Loucy (cell line): ENCODE measurements at regions not wholly inside any gene's neighbourhood (a gene's known extent, or its start where the extent isn't known, plus 50 kb on each side); places are given as distances from the start of the nearest gene placed in this dataset.

ENCODE experiments used
- H2AFZ ChIP-seq: fragments of 200-600 bp; sonication (generic); 2 replicates; pipeline ENCODE4 v1.6.0; 2016; ENCODE audit warnings: antibody characterized with exemption, mild to moderate bottlenecking, low read length, moderate library complexity
- H3F3A ChIP-seq: fragments of 200-600 bp; 2 replicates; pipeline ENCODE4 v1.6.0; 2016; ENCODE audit warnings: antibody characterized with exemption, low read depth, mild to moderate bottlenecking
- H3K27me3 ChIP-seq: fragments of 200-600 bp; sonication (generic); 2 replicates; pipeline ENCODE4 v1.6.1; 2014; ENCODE audit warnings: low read length, mild to moderate bottlenecking; ENCODE audit not compliant: insufficient read depth, poor library complexity, severe bottlenecking
- H3K36me3 ChIP-seq: fragments of 200-600 bp; sonication (generic); 2 replicates; pipeline ENCODE4 v1.6.1; 2016; ENCODE audit warnings: low read length; ENCODE audit not compliant: insufficient read depth
- H3K4me1 ChIP-seq: fragments of 200-600 bp; sonication (generic); 2 replicates; pipeline ENCODE4 v1.5.1; 2014; ENCODE audit warnings: low read length, mild to moderate bottlenecking; ENCODE audit not compliant: insufficient read depth, poor library complexity, severe bottlenecking
- H3K4me2 ChIP-seq: fragments of 200-600 bp; sonication (generic); 2 replicates; pipeline ENCODE4 v1.6.0; 2014; ENCODE audit warnings: antibody characterized with exemption, low read length, low read depth, mild to moderate bottlenecking; ENCODE audit not compliant: poor library complexity, severe bottlenecking
- H3K4me3 ChIP-seq: fragments of 200-600 bp; sonication (generic); 2 replicates; pipeline ENCODE4 v1.5.1; 2014; ENCODE audit warnings: low read length, mild to moderate bottlenecking, mixed read lengths; ENCODE audit not compliant: poor library complexity, severe bottlenecking
- H3K79me2 ChIP-seq: fragments of 200-600 bp; sonication (generic); 2 replicates; pipeline ENCODE4 v1.6.1; 2014; ENCODE audit warnings: low read length; ENCODE audit not compliant: insufficient read depth
- H3K9ac ChIP-seq: fragments of 200-600 bp; sonication (generic); 2 replicates; pipeline ENCODE4 v1.6.0; 2014; ENCODE audit warnings: mild to moderate bottlenecking, low read depth, low read length, moderate library complexity; ENCODE audit not compliant: poor library complexity, severe bottlenecking
- H3K9me2 ChIP-seq: fragments of 200-600 bp; sonication (generic); replicated peaks from 2 replicates; pipeline ENCODE4 v1.6.1; 2016; ENCODE audit warnings: low read depth, low read length, mixed read lengths
- H3K9me3 ChIP-seq: fragments of 200-600 bp; sonication (generic); 2 replicates; pipeline ENCODE4 v1.6.1; 2014; ENCODE audit warnings: mild to moderate bottlenecking, antibody characterized with exemption, low read length, low read depth; ENCODE audit not compliant: insufficient read depth
- H4K20me1 ChIP-seq: fragments of 200-600 bp; sonication (generic); 2 replicates; pipeline ENCODE4 v1.6.0; 2014; ENCODE audit warnings: antibody characterized with exemption, low read length, mild to moderate bottlenecking; ENCODE audit not compliant: insufficient read depth, poor library complexity, severe bottlenecking
- EZH2phosphoT487 ChIP-seq: fragments of 200-600 bp; IDR thresholded peaks from 2 replicates; pipeline ENCODE4 v1.6.1; 2018; ENCODE audit warnings: antibody characterized with exemption, mild to moderate bottlenecking, moderate library complexity, borderline replicate concordance
- TF ChIP-seq, protein P1 (sequence below): fragments of 200-600 bp; sonication (generic); conservative IDR thresholded peaks from 2 replicates; pipeline ENCODE4 v1.5.1; 2014; ENCODE audit warnings: mild to moderate bottlenecking, antibody characterized with exemption, low read length

GRCh38 chr5:162886717-162887116 is 550.7 kb upstream of the CCNG1 start:
- Histone ChIP-seq H2AFZ (no peak overlapping the region), H3K9ac (no peak overlapping the region), H3K9me2 (no peaks in the 10 kb centered on the region), H3F3A (no peaks in the 10 kb centered on the region), H3K27me3 (no peaks in the 10 kb centered on the region), H3K4me1 (no peaks in the 10 kb centered on the region), H4K20me1 (no peaks in the 10 kb centered on the region), H3K4me2 (no peak overlapping the region), H3K79me2 (no peaks in the 10 kb centered on the region), H3K4me3 (no peak overlapping the region), H3K9me3 (no peaks in the 10 kb centered on the region), H3K36me3 (no peaks in the 10 kb centered on the region)
- TF ChIP-seq EZH2phosphoT487, result no peak
- TF ChIP-seq, protein P1, sequence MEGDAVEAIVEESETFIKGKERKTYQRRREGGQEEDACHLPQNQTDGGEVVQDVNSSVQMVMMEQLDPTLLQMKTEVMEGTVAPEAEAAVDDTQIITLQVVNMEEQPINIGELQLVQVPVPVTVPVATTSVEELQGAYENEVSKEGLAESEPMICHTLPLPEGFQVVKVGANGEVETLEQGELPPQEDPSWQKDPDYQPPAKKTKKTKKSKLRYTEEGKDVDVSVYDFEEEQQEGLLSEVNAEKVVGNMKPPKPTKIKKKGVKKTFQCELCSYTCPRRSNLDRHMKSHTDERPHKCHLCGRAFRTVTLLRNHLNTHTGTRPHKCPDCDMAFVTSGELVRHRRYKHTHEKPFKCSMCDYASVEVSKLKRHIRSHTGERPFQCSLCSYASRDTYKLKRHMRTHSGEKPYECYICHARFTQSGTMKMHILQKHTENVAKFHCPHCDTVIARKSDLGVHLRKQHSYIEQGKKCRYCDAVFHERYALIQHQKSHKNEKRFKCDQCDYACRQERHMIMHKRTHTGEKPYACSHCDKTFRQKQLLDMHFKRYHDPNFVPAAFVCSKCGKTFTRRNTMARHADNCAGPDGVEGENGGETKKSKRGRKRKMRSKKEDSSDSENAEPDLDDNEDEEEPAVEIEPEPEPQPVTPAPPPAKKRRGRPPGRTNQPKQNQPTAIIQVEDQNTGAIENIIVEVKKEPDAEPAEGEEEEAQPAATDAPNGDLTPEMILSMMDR, result no peak

DNA sequence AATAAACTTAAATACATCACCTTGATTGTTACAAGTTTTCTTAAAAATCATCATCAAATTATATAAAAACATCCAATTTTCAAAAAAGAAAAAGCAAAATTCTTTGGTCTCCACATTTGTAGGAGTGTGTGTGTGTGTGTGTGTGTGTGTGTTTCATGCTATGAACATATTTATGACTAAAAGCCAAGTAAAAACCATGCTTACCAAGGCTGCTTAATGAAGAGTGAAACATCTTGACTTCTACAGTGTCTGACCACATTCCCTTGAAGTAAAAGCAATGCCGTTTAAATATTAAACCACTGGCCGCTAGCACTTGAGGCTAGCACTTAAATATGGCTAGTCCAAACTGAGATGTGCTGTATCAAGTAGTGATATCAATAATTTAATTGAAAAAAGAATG is 549.1 kb upstream of the CCNG1 start:
- no peak overlapping the region for H3K4me3 ChIP-seq
- no peaks in the 10 kb centered on the region for H3K27me3 ChIP-seq
- no peaks in the 10 kb centered on the region for H3F3A ChIP-seq
- H3K36me3 ChIP-seq, result no peaks in the 10 kb centered on the region
- TF ChIP-seq EZH2phosphoT487, result no peak
- TF ChIP-seq, protein P1, result no peak
- no peak overlapping the region for H3K4me2 ChIP-seq
- no peaks in the 10 kb centered on the region for H3K79me2 ChIP-seq
- H3K4me1 ChIP-seq, result no peaks in the 10 kb centered on the region
- no peak overlapping the region for H3K9ac ChIP-seq
- H2AFZ ChIP-seq, result no peak overlapping the region
- H3K9me3 ChIP-seq, result no peaks in the 10 kb centered on the region
- H4K20me1 ChIP-seq, result no peaks in the 10 kb centered on the region
- H3K9me2 ChIP-seq, result no peaks in the 10 kb centered on the region

GRCh38 chr5:162911873-162912272 is 525.5 kb upstream of the CCNG1 start:
- Histone ChIP-seq H2AFZ (no peak overlapping the region), H3K4me2 (no peak overlapping the region), H3K9ac (no peak overlapping the region), H3K4me1 (no peaks in the 10 kb centered on the region), H3K36me3 (no peaks in the 10 kb centered on the region), H4K20me1 (no peaks in the 10 kb centered on the region), H3K4me3 (no peak overlapping the region), H3K79me2 (no peaks in the 10 kb centered on the region), H3K9me3 (no peaks in the 10 kb centered on the region), H3K27me3 (no peaks in the 10 kb centered on the region), H3K9me2 (no peaks in the 10 kb centered on the region), H3F3A (no peaks in the 10 kb centered on the region)
- no peak for TF ChIP-seq EZH2phosphoT487
- TF ChIP-seq, protein P1, result no peak
